BJ (cell line): ENCODE measurements at regions not wholly inside any gene's neighbourhood (a gene's known extent, or its start where the extent isn't known, plus 50 kb on each side); places are given as distances from the start of the nearest gene placed in this dataset.

Experiments used
- CTCF ChIA-PET: fragments of 350-600 bp; formaldehyde crosslinking; extraction: SDS; loops from one replicate; lab custom pipeline; 2021; ENCODE audit warnings: antibody characterized with exemption, inconsistent platforms; lab: Yijun Ruan, JAX
- POLR2A ChIA-PET: fragments of 300-600 bp; sonication (Branson Sonifier 250); formaldehyde crosslinking; extraction: SDS; loops from one replicate; lab custom pipeline; 2021; ENCODE audit warnings: antibody characterized with exemption; lab: Charles Lee
- DNase-seq: peaks from one replicate; pipeline ENCODE4 v3.0.0-alpha.2; 2011; ENCODE audit warnings: low read depth
- H3K27me3 ChIP-seq: 2 replicates; pipeline ENCODE4 v1.6.0; 2011; ENCODE audit warnings: low read length; ENCODE audit not compliant: control insufficient read depth, insufficient read depth
- H3K36me3 ChIP-seq: 2 replicates; pipeline ENCODE4 v1.5.1; 2011; ENCODE audit warnings: low read length; ENCODE audit not compliant: control insufficient read depth, insufficient read depth
- H3K4me3 ChIP-seq: 2 replicates; pipeline ENCODE4 v1.5.1; 2011; ENCODE audit warnings: low read depth, mild to moderate bottlenecking, control low read depth, low read length
- TF ChIP-seq, protein P1 (sequence below): IDR thresholded peaks from 2 replicates; pipeline ENCODE4 v1.5.1; 2011; ENCODE audit warnings: low read depth, mild to moderate bottlenecking, control low read depth, inconsistent platforms, low read length, moderate library complexity; ENCODE audit not compliant: insufficient read depth

GRCh38 chr14:85934886-85935254, 404.9 kb downstream of the FLRT2 start:
- Histone ChIP-seq H3K4me3 (no peak overlapping the region), H3K27me3 (no peaks in the 10 kb centered on the region), H3K36me3 (no peaks in the 10 kb centered on the region)
- TF ChIP-seq, protein P1, sequence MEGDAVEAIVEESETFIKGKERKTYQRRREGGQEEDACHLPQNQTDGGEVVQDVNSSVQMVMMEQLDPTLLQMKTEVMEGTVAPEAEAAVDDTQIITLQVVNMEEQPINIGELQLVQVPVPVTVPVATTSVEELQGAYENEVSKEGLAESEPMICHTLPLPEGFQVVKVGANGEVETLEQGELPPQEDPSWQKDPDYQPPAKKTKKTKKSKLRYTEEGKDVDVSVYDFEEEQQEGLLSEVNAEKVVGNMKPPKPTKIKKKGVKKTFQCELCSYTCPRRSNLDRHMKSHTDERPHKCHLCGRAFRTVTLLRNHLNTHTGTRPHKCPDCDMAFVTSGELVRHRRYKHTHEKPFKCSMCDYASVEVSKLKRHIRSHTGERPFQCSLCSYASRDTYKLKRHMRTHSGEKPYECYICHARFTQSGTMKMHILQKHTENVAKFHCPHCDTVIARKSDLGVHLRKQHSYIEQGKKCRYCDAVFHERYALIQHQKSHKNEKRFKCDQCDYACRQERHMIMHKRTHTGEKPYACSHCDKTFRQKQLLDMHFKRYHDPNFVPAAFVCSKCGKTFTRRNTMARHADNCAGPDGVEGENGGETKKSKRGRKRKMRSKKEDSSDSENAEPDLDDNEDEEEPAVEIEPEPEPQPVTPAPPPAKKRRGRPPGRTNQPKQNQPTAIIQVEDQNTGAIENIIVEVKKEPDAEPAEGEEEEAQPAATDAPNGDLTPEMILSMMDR, result no peak
- no peak for DNase-seq
- ChIA-PET POLR2A (no interaction called here), CTCF (interaction anchor here (0.7 kb wide), 1 partner anchor 1005 kb away, joined by 3 read pairs; no protein-coding TSS in a partner anchor)

DNA sequence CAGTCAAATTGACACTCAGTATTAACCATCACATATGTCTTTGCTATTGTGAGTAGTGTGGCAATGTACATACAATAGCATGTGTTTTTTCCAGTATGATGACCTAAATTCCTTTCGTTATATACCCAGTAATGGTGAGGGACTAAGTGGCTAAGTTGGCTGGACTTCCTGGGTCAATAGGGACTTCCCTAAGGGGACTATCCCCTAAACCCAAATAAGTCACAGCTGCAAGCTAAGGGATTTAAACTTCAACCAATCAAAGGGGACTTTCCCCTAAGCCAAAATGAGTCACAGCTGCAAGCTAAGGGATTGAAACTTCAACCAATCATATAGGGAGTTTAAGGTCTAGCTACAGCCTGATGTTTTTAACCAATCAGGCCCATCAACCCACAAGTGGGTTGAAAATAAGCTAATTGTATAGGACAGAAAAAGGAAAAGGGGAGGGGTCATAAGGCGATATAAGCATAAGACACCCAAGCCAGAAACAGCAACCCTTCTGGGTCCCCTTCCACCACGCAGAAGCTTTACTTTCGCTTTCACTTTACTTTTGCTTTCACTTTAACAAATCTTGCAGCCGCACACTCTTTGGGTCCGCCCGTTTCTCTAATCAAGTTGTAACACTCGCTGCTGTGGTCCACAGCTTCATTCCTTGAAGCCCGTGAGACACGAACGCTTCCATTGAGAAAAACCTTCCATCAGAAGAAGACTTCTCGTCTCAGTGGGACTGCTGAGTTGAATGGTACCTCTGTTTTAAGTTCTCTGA, 404.4 kb downstream of the FLRT2 start:
- Histone ChIP-seq H3K36me3 (no peaks in the 10 kb centered on the region), H3K4me3 (no peak overlapping the region), H3K27me3 (no peaks in the 10 kb centered on the region)
- CTCF ChIA-PET, result interaction anchor here (0.5 to 0.7 kb wide), 2 partner anchors 909 to 1006 kb away, joined by 3 read pairs; no protein-coding TSS in a partner anchor
- POLR2A ChIA-PET, result no interaction called here
- no peak for DNase-seq
- TF ChIP-seq, protein P1, result no peak

GRCh38 chr14:85921241-85921640, 391.3 kb downstream of the FLRT2 start:
- Histone ChIP-seq H3K36me3 (no peaks in the 10 kb centered on the region), H3K4me3 (no peak overlapping the region), H3K27me3 (no peaks in the 10 kb centered on the region)
- no peak for DNase-seq
- ChIA-PET POLR2A (no interaction called here), CTCF (no interaction called here)
- TF ChIP-seq, protein P1, result no peak

DNA sequence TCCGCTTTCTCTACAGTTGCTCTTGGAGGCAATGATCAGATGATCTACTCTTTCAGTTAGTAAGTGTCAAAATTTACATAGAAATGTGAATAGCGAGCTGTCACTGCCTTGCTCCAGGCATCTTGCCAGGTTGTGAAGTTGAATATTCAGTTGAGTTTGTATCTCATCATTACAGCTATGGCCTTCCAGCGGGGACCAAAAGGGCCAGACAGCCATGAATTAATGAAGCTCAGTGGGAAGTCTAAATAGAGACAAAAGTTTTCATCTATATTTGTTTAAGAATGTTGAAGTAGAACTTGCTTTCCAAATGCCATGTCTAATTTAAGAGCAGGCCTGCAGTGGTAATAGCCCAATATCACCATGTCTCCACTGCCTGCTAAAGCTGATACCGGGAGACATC, 387.8 kb downstream of the FLRT2 start:
- H3K36me3 ChIP-seq, result no peaks in the 10 kb centered on the region
- no peak for DNase-seq
- CTCF ChIA-PET, result interaction anchor here (1.1 kb wide), 1 partner anchor 9 kb away, joined by 3 read pairs; no protein-coding TSS in a partner anchor
- POLR2A ChIA-PET, result no interaction called here
- H3K27me3 ChIP-seq, result no peaks in the 10 kb centered on the region
- TF ChIP-seq, protein P1, result no peak
- no peak overlapping the region for H3K4me3 ChIP-seq

- Histone ChIP-seq H3K36me3 (no peaks in the 10 kb centered on the region), H3K27me3 (no peaks in the 10 kb centered on the region), H3K4me3 (no peak overlapping the region)
- TF ChIP-seq, protein P1, result no peak
- no peak for DNase-seq
- CTCF ChIA-PET, result no interaction called here
- POLR2A ChIA-PET, result no interaction called here
Measured at GRCh38 chr14:85915711-85916110, 385.8 kb downstream of the FLRT2 start.
